ENCODE measurements at regions not wholly inside any gene's neighbourhood (a gene's known extent, or its start where the extent isn't known, plus 50 kb on each side); places are given as distances from the start of the nearest gene placed in this dataset.

DNA sequence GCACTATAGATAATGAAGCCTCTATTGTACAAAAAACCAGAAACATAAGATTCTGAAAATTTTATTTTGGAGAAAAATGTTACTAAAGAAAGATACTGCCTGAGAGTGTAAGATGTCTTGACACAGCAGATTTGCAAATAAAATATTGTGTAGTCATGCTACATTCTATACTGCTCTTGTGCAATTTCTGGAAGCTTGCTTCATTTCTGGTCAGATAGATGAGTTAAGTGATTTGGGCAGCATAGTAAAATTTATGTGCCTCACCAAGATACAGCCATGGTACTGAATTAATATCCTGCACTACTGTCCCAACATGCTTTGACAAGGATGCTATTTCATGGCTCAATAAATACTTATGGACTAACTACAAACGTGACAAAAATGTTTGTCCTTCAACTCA, 55.1 kb upstream of the STARD13 start:
- Histone ChIP-seq H3K9ac (ENCODE audit: low read length in 5 of 5) (no peak overlapping the region), H3K27ac (ENCODE audit: low read depth, low read length) (no peak overlapping the region), H3K4me3 (ENCODE audit: low read depth in 1 of 5, low read length in 5 of 5) (no peak overlapping the region), H3K36me3 (ENCODE audit: control insufficient read depth in 5 of 5, insufficient read depth in 5 of 5, low read length in 5 of 5) (no peaks in the 10 kb centered on the region), H3K27me3 (ENCODE audit: control insufficient read depth in 5 of 5, insufficient read depth in 4 of 5, low read length in 5 of 5) (no peaks in the 10 kb centered on the region), H3K4me1 (ENCODE audit: control insufficient read depth in 5 of 5, insufficient read depth in 5 of 5, low read length in 5 of 5) (peaks cover 0 to 5% (median 0%) of the 10 kb centered on the region in 5 donors), H3K9me3 (ENCODE audit: control insufficient read depth in 5 of 5, low read length in 5 of 5) (no peaks in the 10 kb centered on the region)

DNA sequence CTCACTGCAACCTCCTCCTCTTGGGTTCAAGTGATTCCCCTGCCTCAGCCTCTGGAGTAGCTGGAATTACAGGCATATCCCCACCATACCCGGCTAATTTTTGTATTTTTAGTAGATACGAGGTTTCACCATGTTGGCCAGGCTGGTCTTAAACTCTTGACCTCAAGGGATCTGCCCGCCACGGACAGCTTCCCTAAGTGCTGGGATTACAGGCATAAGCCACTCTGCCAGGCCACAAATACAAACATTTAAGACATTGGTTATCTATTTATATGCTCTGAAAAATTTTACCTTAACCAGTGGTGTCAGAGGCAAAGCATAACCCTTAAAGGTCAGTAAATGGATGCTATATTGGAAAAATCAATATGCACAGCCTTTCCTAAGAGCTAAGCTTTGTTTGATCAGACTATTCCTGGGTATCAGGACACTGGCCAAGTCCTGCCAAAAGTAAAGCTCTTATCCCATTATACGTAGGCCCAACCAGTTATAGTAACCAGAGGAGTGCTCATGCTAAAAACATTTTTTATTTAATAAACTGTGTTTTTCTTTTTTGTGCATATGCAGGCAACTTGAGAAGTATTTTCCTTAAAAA, 56.4 kb upstream of the STARD13 start:
- H3K9me3 ChIP-seq (ENCODE audit: control insufficient read depth in 5 of 5, low read length in 5 of 5), result no peaks in the 10 kb centered on the region
- H3K27ac ChIP-seq (ENCODE audit: low read depth, low read length), result no peak overlapping the region
- H3K36me3 ChIP-seq (ENCODE audit: control insufficient read depth in 5 of 5, insufficient read depth in 5 of 5, low read length in 5 of 5), result no peaks in the 10 kb centered on the region
- peaks cover 0 to 5% (median 0%) of the 10 kb centered on the region in 5 donors for H3K4me1 ChIP-seq (ENCODE audit: control insufficient read depth in 5 of 5, insufficient read depth in 5 of 5, low read length in 5 of 5)
- no peak overlapping the region for H3K4me3 ChIP-seq (ENCODE audit: low read depth in 1 of 5, low read length in 5 of 5)
- no peaks in the 10 kb centered on the region for H3K27me3 ChIP-seq (ENCODE audit: control insufficient read depth in 5 of 5, insufficient read depth in 4 of 5, low read length in 5 of 5)
- no peak overlapping the region for H3K9ac ChIP-seq (ENCODE audit: low read length in 5 of 5)

DNA sequence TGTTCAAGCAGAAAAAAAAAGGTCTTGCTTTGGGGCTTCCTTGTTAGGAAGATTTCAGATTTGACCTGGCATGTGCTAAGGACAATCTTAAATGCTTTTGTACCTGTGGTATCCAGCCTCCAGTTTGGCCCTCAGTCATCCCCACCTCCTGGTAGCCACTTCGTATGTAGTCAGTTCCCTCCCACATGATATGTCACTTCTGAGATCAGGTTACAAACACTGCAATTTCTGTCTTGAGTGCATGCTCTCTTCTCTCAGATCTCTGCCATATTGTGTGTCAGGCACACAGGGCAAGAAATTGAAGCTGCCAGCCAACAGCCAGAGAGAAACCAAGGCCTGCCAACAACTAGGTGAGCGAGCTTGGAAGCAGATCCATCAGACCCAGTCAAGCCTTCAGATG, 60.3 kb upstream of the STARD13 start:
- Histone ChIP-seq H3K9ac (ENCODE audit: low read length in 5 of 5) (no peak overlapping the region), H3K36me3 (ENCODE audit: control insufficient read depth in 5 of 5, insufficient read depth in 5 of 5, low read length in 5 of 5) (no peaks in the 10 kb centered on the region), H3K4me1 (ENCODE audit: control insufficient read depth in 5 of 5, insufficient read depth in 5 of 5, low read length in 5 of 5) (peaks cover 0 to 20% (median 15%) of the 10 kb centered on the region in 5 donors), H3K4me3 (ENCODE audit: low read depth in 1 of 5, low read length in 5 of 5) (no peak overlapping the region), H3K9me3 (ENCODE audit: control insufficient read depth in 5 of 5, low read length in 5 of 5) (no peaks in the 10 kb centered on the region), H3K27me3 (ENCODE audit: control insufficient read depth in 5 of 5, insufficient read depth in 4 of 5, low read length in 5 of 5) (no peaks in the 10 kb centered on the region), H3K27ac (ENCODE audit: low read depth, low read length) (no peak overlapping the region)

DNA sequence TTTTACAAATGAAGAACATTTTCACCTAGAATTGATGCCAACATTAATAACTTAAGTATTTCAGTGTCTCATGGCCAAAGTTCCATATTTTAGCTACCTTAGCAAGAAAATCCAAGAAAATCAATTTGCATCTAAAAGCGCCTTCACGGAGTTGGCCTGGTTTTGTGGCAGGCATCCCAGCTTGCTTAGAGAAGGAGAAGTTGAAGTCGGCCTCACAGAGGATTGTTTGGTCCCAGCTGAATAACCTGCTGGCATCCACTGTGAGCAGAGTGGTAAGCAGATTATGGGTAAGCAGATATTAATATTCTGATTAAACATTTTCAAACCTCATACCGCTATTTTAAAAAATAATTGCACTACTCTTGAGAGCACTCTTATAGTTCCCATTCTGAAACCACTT, 62.3 kb upstream of the STARD13 start:
- Histone ChIP-seq H3K4me1 (ENCODE audit: control insufficient read depth in 5 of 5, insufficient read depth in 5 of 5, low read length in 5 of 5) (peaks cover 0 to 32% (median 19%) of the 10 kb centered on the region in 5 donors), H3K4me3 (ENCODE audit: low read depth in 1 of 5, low read length in 5 of 5) (no peak overlapping the region), H3K27ac (ENCODE audit: low read depth, low read length) (no peak overlapping the region), H3K9me3 (ENCODE audit: control insufficient read depth in 5 of 5, low read length in 5 of 5) (no peaks in the 10 kb centered on the region), H3K36me3 (ENCODE audit: control insufficient read depth in 5 of 5, insufficient read depth in 5 of 5, low read length in 5 of 5) (no peaks in the 10 kb centered on the region), H3K9ac (ENCODE audit: low read length in 5 of 5) (no peak overlapping the region), H3K27me3 (ENCODE audit: control insufficient read depth in 5 of 5, insufficient read depth in 4 of 5, low read length in 5 of 5) (no peaks in the 10 kb centered on the region)

DNA sequence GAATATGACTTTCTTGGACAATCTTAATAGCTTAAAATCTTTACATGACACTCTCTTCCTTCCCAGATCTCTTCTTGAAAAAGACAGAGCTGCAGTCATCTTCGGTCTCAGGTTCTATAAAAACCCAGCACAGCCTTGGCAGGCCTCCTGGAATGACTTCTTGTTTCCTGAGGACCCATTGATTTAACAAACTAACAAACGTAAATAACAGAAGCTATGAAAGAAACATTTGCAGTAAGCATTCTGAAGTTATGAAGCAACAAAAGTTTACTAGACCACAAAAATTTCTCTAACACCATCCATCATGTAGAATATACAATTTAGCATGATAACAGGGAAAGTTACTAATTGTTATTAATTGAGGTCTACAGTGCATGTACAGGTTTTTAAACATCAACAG, 62.8 kb upstream of the STARD13 start:
- Histone ChIP-seq H3K4me3 (ENCODE audit: low read depth in 1 of 5, low read length in 5 of 5) (peak overlapping the region in 2 of 5 donors; percentile 6 to 81), H3K4me1 (ENCODE audit: control insufficient read depth in 5 of 5, insufficient read depth in 5 of 5, low read length in 5 of 5) (peaks cover 0 to 35% (median 19%) of the 10 kb centered on the region in 5 donors), H3K9me3 (ENCODE audit: control insufficient read depth in 5 of 5, low read length in 5 of 5) (no peaks in the 10 kb centered on the region), H3K9ac (ENCODE audit: low read length in 5 of 5) (no peak overlapping the region), H3K36me3 (ENCODE audit: control insufficient read depth in 5 of 5, insufficient read depth in 5 of 5, low read length in 5 of 5) (no peaks in the 10 kb centered on the region), H3K27me3 (ENCODE audit: control insufficient read depth in 5 of 5, insufficient read depth in 4 of 5, low read length in 5 of 5) (no peaks in the 10 kb centered on the region), H3K27ac (ENCODE audit: low read depth, low read length) (no peak overlapping the region)

DNA sequence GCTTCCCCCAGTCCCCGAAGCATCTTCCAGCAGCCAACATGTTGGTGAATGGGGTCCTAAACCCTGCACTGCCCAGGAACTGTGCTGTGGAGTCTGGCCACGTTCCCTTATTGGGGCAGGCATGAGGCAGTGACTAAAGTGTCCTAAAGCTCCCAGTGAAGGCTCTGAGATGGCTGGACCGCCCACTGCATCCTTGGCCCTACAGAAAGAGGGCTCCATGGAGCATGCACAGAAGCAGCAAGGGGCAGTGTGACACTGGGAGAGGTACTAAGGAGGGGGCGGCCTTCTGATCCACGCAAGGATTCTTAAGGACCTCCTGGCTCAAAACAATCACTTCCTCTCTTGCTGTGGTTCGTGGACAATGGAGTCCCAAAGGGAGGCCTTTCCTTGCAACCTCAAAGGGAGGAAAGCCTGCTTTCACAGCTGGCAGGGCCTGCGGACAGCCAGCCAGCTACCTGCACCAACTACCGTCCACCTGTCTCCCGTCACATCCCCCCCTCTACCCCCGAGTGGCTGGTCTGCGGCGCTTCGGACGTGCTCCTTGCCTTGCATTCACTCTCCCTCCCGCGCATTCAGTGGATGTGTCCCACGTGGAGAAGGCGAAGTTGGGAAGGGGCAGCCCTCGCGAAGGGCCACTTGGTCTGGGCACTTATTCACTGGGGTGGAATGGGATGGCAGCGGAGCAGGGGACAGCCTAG, 63.9 kb upstream of the STARD13 start:
- H3K27ac ChIP-seq (ENCODE audit: low read depth, low read length), result peak overlapping the region; percentile 31
- H3K4me3 ChIP-seq (ENCODE audit: low read depth in 1 of 5, low read length in 5 of 5), result peak overlapping the region; percentile 72 to 89 (median 80)
- H3K4me1 ChIP-seq (ENCODE audit: control insufficient read depth in 5 of 5, insufficient read depth in 5 of 5, low read length in 5 of 5), result peaks cover 0 to 40% (median 19%) of the 10 kb centered on the region in 5 donors
- no peaks in the 10 kb centered on the region for H3K9me3 ChIP-seq (ENCODE audit: control insufficient read depth in 5 of 5, low read length in 5 of 5)
- no peaks in the 10 kb centered on the region for H3K36me3 ChIP-seq (ENCODE audit: control insufficient read depth in 5 of 5, insufficient read depth in 5 of 5, low read length in 5 of 5)
- H3K9ac ChIP-seq (ENCODE audit: low read length in 5 of 5), result peak overlapping the region; percentile 44 to 83 (median 71)
- H3K27me3 ChIP-seq (ENCODE audit: control insufficient read depth in 5 of 5, insufficient read depth in 4 of 5, low read length in 5 of 5), result no peaks in the 10 kb centered on the region

DNA sequence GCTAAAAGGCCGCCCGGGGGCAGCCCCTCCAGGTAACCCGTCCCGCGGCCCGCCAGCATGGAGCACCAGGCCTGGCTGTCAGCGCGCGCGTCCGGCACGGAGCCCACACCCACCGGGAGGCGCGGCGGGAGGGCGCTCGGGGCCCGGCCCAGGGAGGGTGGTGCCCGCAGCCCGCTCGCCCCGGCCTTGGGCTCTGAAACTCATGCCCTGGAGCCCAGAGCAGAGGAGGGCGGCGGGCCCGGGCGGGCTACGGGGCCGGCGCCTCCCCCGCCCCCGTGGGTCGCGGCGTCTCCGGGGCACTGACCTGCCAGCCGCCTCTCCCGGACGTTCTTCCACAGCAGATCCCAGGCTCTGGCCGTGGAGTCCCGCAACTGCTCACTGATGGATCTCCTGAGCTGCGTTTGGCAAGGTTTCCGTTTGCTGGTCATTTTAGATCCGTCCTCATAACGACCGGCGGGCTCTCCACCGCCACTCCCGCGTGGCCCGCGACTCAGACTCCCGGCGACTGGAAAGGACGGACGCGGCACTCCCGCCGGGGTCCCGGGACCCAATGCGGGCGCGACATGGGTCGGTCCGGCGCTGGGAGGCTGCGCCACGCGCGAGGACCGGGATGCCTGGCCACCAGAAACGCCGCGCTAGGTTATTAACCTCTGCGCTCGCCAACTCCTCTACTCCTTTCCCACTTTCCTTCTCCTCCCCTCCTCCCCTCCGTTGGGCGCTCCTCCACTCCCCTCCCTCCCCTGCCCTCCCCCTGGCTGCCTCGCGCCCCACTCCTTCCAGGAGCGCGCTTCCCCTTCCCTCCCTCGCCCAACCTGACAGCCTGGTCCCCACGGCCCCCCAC, 64.7 kb upstream of the STARD13 start:
- Histone ChIP-seq H3K9ac (ENCODE audit: low read length in 5 of 5) (peak overlapping the region in 4 of 5 donors; percentile 71 to 85 (median 80)), H3K27ac (ENCODE audit: low read depth, low read length) (peak overlapping the region; percentile 77), H3K36me3 (ENCODE audit: control insufficient read depth in 5 of 5, insufficient read depth in 5 of 5, low read length in 5 of 5) (no peaks in the 10 kb centered on the region), H3K4me3 (ENCODE audit: low read depth in 1 of 5, low read length in 5 of 5) (peak overlapping the region; percentile 72 to 89 (median 80)), H3K4me1 (ENCODE audit: control insufficient read depth in 5 of 5, insufficient read depth in 5 of 5, low read length in 5 of 5) (peaks cover 0 to 43% (median 23%) of the 10 kb centered on the region in 5 donors), H3K9me3 (ENCODE audit: control insufficient read depth in 5 of 5, low read length in 5 of 5) (no peaks in the 10 kb centered on the region), H3K27me3 (ENCODE audit: control insufficient read depth in 5 of 5, insufficient read depth in 4 of 5, low read length in 5 of 5) (no peaks in the 10 kb centered on the region)

DNA sequence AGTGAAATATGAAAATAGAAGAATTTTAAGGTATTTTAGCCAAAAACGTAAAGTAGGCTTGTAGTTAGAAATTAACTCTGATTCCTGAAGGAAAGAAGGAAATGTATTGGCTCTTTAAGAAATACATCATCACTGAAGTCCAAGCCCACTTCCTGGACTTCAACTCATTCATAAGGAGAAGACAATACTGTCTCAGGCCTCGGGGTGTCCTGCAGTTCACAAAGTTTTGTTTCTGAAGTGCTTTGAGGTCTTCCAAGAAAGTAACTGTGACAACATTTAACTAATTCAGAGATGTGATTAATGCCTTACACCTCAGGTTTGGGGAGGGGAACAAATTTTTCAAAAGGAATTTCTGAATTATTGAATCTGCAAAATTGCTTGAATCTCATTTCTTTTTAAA, 65.8 kb upstream of the STARD13 start:
- H3K36me3 ChIP-seq (ENCODE audit: control insufficient read depth in 5 of 5, insufficient read depth in 5 of 5, low read length in 5 of 5), result no peaks in the 10 kb centered on the region
- no peak overlapping the region for H3K9ac ChIP-seq (ENCODE audit: low read length in 5 of 5)
- H3K27ac ChIP-seq (ENCODE audit: low read depth, low read length), result peak overlapping the region; percentile 77
- peaks cover 0 to 54% (median 35%) of the 10 kb centered on the region in 5 donors for H3K4me1 ChIP-seq (ENCODE audit: control insufficient read depth in 5 of 5, insufficient read depth in 5 of 5, low read length in 5 of 5)
- peak overlapping the region in 3 of 5 donors; percentile 79 to 81 (median 80) for H3K4me3 ChIP-seq (ENCODE audit: low read depth in 1 of 5, low read length in 5 of 5)
- no peaks in the 10 kb centered on the region for H3K9me3 ChIP-seq (ENCODE audit: control insufficient read depth in 5 of 5, low read length in 5 of 5)
- no peaks in the 10 kb centered on the region for H3K27me3 ChIP-seq (ENCODE audit: control insufficient read depth in 5 of 5, insufficient read depth in 4 of 5, low read length in 5 of 5)

DNA sequence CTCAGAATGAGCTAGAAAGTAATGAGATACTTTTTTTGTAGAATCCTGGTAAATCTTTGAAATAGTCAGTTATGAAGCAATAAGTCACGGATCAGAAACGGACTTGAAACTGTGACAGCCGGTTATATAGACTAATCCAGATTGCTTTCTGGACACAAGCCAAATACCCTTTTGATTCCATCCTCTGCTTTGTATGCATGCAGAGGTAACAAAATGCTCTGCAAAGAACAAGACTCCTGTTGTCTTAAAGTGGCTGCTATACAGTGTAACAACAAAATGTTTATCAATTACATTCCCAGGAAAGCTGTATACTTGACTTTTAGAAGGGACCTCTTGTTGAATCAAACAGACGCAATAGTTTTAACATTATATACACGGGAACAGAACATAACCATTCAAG, 66.5 kb upstream of the STARD13 start:
- Histone ChIP-seq H3K9me3 (ENCODE audit: control insufficient read depth in 5 of 5, low read length in 5 of 5) (no peaks in the 10 kb centered on the region), H3K9ac (ENCODE audit: low read length in 5 of 5) (no peak overlapping the region), H3K36me3 (ENCODE audit: control insufficient read depth in 5 of 5, insufficient read depth in 5 of 5, low read length in 5 of 5) (no peaks in the 10 kb centered on the region), H3K27me3 (ENCODE audit: control insufficient read depth in 5 of 5, insufficient read depth in 4 of 5, low read length in 5 of 5) (no peaks in the 10 kb centered on the region), H3K27ac (ENCODE audit: low read depth, low read length) (no peak overlapping the region), H3K4me3 (ENCODE audit: low read depth in 1 of 5, low read length in 5 of 5) (no peak overlapping the region), H3K4me1 (ENCODE audit: control insufficient read depth in 5 of 5, insufficient read depth in 5 of 5, low read length in 5 of 5) (peaks cover 0 to 60% (median 36%) of the 10 kb centered on the region in 5 donors)

DNA sequence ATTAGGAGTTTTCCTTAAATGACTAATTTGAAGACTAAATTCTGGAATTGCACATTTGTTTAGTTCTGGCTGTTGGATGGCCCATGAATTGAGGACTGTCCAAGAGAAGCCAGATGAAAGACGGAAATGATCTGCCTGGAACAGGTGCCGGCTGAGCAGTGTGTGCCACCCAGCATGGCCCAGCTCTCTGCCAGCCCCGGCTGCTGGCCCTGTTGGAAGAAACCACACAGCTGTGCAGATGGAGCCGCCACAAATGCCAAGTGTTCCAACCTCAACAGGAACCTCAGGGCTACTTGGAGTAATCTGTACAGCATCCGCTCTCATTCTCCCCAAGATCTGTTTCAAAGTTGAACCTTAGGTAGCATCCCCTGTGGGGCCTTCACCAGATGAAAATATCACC, 67.0 kb upstream of the STARD13 start:
- Histone ChIP-seq H3K9ac (ENCODE audit: low read length in 5 of 5) (no peak overlapping the region), H3K27ac (ENCODE audit: low read depth, low read length) (peak overlapping the region; percentile 14), H3K36me3 (ENCODE audit: control insufficient read depth in 5 of 5, insufficient read depth in 5 of 5, low read length in 5 of 5) (no peaks in the 10 kb centered on the region), H3K9me3 (ENCODE audit: control insufficient read depth in 5 of 5, low read length in 5 of 5) (no peaks in the 10 kb centered on the region), H3K4me3 (ENCODE audit: low read depth in 1 of 5, low read length in 5 of 5) (peak overlapping the region in 1 of 5 donors; percentile 5), H3K27me3 (ENCODE audit: control insufficient read depth in 5 of 5, insufficient read depth in 4 of 5, low read length in 5 of 5) (no peaks in the 10 kb centered on the region), H3K4me1 (ENCODE audit: control insufficient read depth in 5 of 5, insufficient read depth in 5 of 5, low read length in 5 of 5) (peaks cover 0 to 60% (median 36%) of the 10 kb centered on the region in 5 donors)

All from subcutaneous abdominal adipose tissue (tissue), 5 donors.